A673 (cell line): ENCODE measurements at regions not wholly inside any gene's neighbourhood (a gene's known extent, or its start where the extent isn't known, plus 50 kb on each side); places are given as distances from the start of the nearest gene placed in this dataset.
A peak's percentile ranks its signal among the peaks of the same experiment; 100 is the strongest.

Experiments used
- BruUV-seq: library from RNA; stranded (reverse); fragments of 400-500 nt; replicated peaks from 2 replicates; lab custom pipeline; 2021; lab: Mats Ljungman, UMichigan
- CTCF ChIA-PET: fragments of 300-600 bp; sonication (Branson Sonifier 250); formaldehyde crosslinking; loops from one replicate; lab custom pipeline; 2022; ENCODE audit warnings: antibody characterized with exemption; lab: Charles Lee
- POLR2A ChIA-PET: fragments of 300-600 bp; sonication (Branson Sonifier 250); formaldehyde crosslinking; loops from one replicate; lab custom pipeline; 2022; ENCODE audit warnings: antibody characterized with exemption; ENCODE audit not compliant: low non-redundant PET; lab: Charles Lee
- DNase-seq: peaks from one replicate; pipeline ENCODE4 v3.0.0-alpha.2; 2015; ENCODE audit warnings: low spot score
- H3K27ac ChIP-seq: fragments of 200-600 bp; sonication (generic); 2 replicates; pipeline ENCODE4 v1.5.1; 2016; ENCODE audit warnings: mixed run types, low read depth, mild to moderate bottlenecking, mixed read lengths, antibody characterized with exemption, low read length; ENCODE audit not compliant: poor library complexity, severe bottlenecking
- H3K27me3 ChIP-seq: fragments of 200-600 bp; sonication (generic); replicated peaks from 2 replicates; pipeline ENCODE4 v1.6.1; 2017; ENCODE audit warnings: mixed run types, low read depth, mild to moderate bottlenecking, mixed read lengths, antibody characterized with exemption, low read length; ENCODE audit not compliant: insufficient read depth, poor library complexity
- H3K36me3 ChIP-seq: fragments of 200-600 bp; sonication (generic); 2 replicates; pipeline ENCODE4 v1.6.1; 2016; ENCODE audit warnings: mixed run types, mild to moderate bottlenecking, mixed read lengths, antibody characterized with exemption, low read length; ENCODE audit not compliant: insufficient read depth, poor library complexity, severe bottlenecking
- H3K4me1 ChIP-seq: fragments of 200-600 bp; sonication (generic); 2 replicates; pipeline ENCODE4 v1.6.1; 2017; ENCODE audit warnings: mixed run types, mild to moderate bottlenecking, mixed read lengths, antibody characterized with exemption, low read length; ENCODE audit not compliant: insufficient read depth, poor library complexity, severe bottlenecking
- H3K4me3 ChIP-seq: fragments of 200-600 bp; sonication (generic); 2 replicates; pipeline ENCODE4 v1.5.1; 2016; ENCODE audit warnings: low read depth, mixed run types, mild to moderate bottlenecking, mixed read lengths, low read length; ENCODE audit not compliant: poor library complexity, severe bottlenecking
- H3K9me3 ChIP-seq: fragments of 200-600 bp; sonication (generic); 2 replicates; pipeline ENCODE4 v1.6.1; 2016; ENCODE audit warnings: mixed run types, low read depth, mild to moderate bottlenecking, mixed read lengths, antibody characterized with exemption, low read length; ENCODE audit not compliant: poor library complexity, severe bottlenecking
- CTCF ChIP-seq: fragments of 300-800, 200-600 bp; sonication (generic); conservative IDR thresholded peaks from 2 replicates; pipeline ENCODE4 v1.5.1; 2017; ENCODE audit warnings: low read depth, mild to moderate bottlenecking, antibody characterized with exemption, low read length, moderate library complexity, mixed read lengths
- EZH2 ChIP-seq: fragments of 200-600 bp; sonication (generic); IDR thresholded peaks from 2 replicates; pipeline ENCODE4 v1.6.1; 2017; ENCODE audit warnings: borderline replicate concordance, low read depth, mild to moderate bottlenecking, mixed read lengths, antibody characterized with exemption, low read length; ENCODE audit not compliant: poor library complexity, severe bottlenecking
- intact Hi-C: fragments of 100-400 bp; cut with micrococcal nuclease; formaldehyde crosslinking; loops from one replicate; pipeline ENCODE4 v1.10.0; 2022; ENCODE audit not compliant: unreplicated experiment

GRCh38 chr3:160125258-160125657 is 100.0 kb upstream of the C3orf80 start:
- POLR2A ChIA-PET = interaction anchor here (0.7 kb wide), 1 partner anchor 71 kb away, joined by 3 read pairs; no protein-coding TSS in a partner anchor
- DNase-seq = peak; percentile 89
- no peaks in the 10 kb centered on the region for H3K9me3 ChIP-seq
- CTCF ChIA-PET = interaction anchor here (0.7 kb wide), 1 partner anchor 85 kb away, joined by 3 read pairs; no protein-coding TSS in a partner anchor
- no peaks in the 10 kb centered on the region for H3K36me3 ChIP-seq
- peak overlapping the region; percentile 45 for H3K27ac ChIP-seq
- no peaks in the 10 kb centered on the region for H3K27me3 ChIP-seq
- H3K4me3 ChIP-seq = no peak overlapping the region
- no TSS peak for BruUV-seq
- intact Hi-C loops = no loop called here
- peaks cover 59% of the 10 kb centered on the region for H3K4me1 ChIP-seq
- TF ChIP-seq CTCF (no peak), EZH2 (no peak)

DNA sequence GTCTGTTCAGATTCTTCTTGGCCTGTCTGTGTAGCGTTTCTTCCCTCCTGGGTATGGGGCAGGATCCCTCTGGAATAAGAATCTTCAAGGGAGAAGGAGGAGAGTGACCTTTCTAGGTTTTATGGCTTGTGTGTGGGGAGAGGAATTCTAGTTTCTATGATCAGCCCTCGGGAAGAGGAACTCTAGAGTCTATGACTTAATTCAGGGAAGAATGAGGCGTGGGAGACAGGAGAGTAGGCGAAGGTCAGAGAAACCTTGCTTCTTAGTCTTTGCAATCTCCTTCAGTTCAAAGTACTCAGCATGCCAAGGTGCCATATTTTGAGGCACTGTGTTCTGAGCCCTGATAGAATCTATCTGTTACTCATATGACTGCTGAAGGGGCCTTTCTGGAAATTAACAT is 99.2 kb upstream of the C3orf80 start:
- POLR2A ChIA-PET = no interaction called here
- intact Hi-C loops = no loop called here
- H3K36me3 ChIP-seq = no peaks in the 10 kb centered on the region
- DNase-seq = no peak
- BruUV-seq = no TSS peak
- CTCF ChIA-PET = interaction anchor here (0.7 kb wide), 1 partner anchor 85 kb away, joined by 3 read pairs; no protein-coding TSS in a partner anchor
- no peak overlapping the region for H3K4me3 ChIP-seq
- TF ChIP-seq CTCF (no peak), EZH2 (no peak)
- no peaks in the 10 kb centered on the region for H3K9me3 ChIP-seq
- peak overlapping the region; percentile 15 for H3K27ac ChIP-seq
- H3K4me1 ChIP-seq = peaks cover 63% of the 10 kb centered on the region
- no peaks in the 10 kb centered on the region for H3K27me3 ChIP-seq

DNA sequence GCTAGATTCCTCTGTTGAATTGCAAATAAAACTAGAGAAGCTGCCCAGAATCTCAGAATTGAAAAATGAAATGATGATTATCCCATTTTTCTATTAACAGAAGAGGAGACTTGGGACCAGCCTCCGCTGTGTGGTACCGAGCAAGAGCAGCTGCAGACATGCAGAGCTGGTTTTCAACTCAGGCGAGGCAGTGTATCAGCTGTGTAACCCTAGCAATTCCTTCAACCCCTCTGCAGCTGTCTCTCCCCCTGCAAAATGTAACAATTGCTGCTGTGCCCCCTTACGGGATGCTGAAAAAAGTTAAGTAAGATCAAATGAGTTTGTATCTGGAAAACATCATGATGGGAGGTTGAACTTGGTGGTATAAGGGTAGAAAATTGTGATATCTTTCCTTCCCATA is 98.5 kb upstream of the C3orf80 start:
- CTCF ChIA-PET = no interaction called here
- no peak for TF ChIP-seq EZH2
- TF ChIP-seq CTCF = no peak
- peaks cover 66% of the 10 kb centered on the region for H3K4me1 ChIP-seq
- DNase-seq = no peak
- no peak overlapping the region for H3K4me3 ChIP-seq
- no TSS peak for BruUV-seq
- H3K27me3 ChIP-seq = no peaks in the 10 kb centered on the region
- intact Hi-C loops = no loop called here
- no peaks in the 10 kb centered on the region for H3K9me3 ChIP-seq
- POLR2A ChIA-PET = no interaction called here
- H3K36me3 ChIP-seq = no peaks in the 10 kb centered on the region
- no peak overlapping the region for H3K27ac ChIP-seq
